ENCODE measurements at regions not wholly inside any gene's neighbourhood (a gene's known extent, or its start where the extent isn't known, plus 50 kb on each side); places are given as distances from the start of the nearest gene placed in this dataset.

DNA sequence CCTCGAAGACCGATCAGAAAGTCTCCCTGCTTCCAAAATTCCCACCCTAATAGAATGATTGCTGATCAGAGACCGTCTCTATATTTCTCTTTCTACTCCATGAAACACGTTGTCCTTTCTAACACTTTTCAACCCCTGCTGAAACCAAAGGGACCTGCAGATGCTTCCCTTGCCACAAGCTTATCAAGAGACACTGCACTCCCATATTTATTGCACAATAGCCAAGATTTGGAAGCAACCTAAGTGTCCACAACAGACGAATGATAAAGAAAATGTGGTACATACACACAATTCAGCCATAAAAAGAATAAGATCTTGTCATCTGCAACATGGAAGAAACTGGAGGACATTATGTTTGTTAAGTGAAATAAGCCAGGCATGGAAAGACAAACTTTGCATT is 125.1 kb downstream of the FOXD1 start:
- Mint-ChIP-seq H3K4me3 (no peak overlapping the region), H3K36me3 (ENCODE audit: low read depth) (no peaks in the 10 kb centered on the region), H3K4me1 (no peaks in the 10 kb centered on the region), H3K9me3 (no peaks in the 10 kb centered on the region), H3K27ac (no peak overlapping the region), H3K27me3 (peaks cover 14% of the 10 kb centered on the region)
- intact Hi-C loops (cut with micrococcal nuclease): no loop called here
- ChIA-PET CTCF (no interaction called here), POLR2A (no interaction called here)
- DNase-seq (no peak), ATAC-seq (ENCODE audit: low read depth) (no peak)
- TF ChIP-seq, protein P1, sequence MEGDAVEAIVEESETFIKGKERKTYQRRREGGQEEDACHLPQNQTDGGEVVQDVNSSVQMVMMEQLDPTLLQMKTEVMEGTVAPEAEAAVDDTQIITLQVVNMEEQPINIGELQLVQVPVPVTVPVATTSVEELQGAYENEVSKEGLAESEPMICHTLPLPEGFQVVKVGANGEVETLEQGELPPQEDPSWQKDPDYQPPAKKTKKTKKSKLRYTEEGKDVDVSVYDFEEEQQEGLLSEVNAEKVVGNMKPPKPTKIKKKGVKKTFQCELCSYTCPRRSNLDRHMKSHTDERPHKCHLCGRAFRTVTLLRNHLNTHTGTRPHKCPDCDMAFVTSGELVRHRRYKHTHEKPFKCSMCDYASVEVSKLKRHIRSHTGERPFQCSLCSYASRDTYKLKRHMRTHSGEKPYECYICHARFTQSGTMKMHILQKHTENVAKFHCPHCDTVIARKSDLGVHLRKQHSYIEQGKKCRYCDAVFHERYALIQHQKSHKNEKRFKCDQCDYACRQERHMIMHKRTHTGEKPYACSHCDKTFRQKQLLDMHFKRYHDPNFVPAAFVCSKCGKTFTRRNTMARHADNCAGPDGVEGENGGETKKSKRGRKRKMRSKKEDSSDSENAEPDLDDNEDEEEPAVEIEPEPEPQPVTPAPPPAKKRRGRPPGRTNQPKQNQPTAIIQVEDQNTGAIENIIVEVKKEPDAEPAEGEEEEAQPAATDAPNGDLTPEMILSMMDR (IDR thresholded peaks at IDR 0.05): no peak

DNA sequence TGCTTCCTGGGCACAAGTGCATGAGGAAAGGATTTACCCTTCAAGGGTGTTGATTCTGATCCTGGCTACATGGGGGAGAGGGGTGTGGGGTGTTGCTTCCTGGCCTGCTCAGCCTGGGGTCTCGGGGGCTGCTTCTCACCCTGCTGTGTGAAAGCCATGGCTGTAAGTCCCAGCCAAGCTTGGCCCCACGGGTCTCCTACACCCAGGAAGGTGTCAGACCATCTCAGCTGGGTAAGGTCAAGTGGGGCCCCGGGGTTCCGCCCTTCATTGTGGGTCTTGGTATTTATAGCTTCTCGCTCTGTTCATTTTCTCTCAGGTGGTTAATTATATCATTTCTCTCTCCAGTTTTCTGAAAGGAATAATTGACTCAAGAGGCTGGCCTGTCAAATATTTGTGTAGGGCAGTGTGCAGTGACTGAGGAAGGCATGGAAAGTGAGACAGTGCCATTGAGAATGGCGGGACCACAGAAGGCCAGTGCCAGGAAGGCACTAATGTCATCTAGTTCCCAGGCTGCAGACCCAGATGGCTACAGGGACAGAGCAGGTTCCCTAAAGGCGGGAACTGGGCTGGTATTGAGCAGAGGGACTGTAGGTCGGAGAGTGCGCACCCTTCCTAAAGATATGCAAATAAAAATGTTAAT is 126.0 kb downstream of the FOXD1 start:
- DNase-seq: no peak
- intact Hi-C loops (cut with micrococcal nuclease): no loop called here
- ChIA-PET POLR2A (no interaction called here), CTCF (no interaction called here)
- peaks cover 19% of the 10 kb centered on the region for H3K27me3 Mint-ChIP-seq
- no peaks in the 10 kb centered on the region for H3K4me1 Mint-ChIP-seq
- ATAC-seq (ENCODE audit: low read depth): no peak
- no peak overlapping the region for H3K4me3 Mint-ChIP-seq
- TF ChIP-seq, protein P1 (IDR thresholded peaks at IDR 0.05): no peak
- no peaks in the 10 kb centered on the region for H3K9me3 Mint-ChIP-seq
- H3K36me3 Mint-ChIP-seq (ENCODE audit: low read depth): no peaks in the 10 kb centered on the region
- H3K27ac Mint-ChIP-seq: no peak overlapping the region

DNA sequence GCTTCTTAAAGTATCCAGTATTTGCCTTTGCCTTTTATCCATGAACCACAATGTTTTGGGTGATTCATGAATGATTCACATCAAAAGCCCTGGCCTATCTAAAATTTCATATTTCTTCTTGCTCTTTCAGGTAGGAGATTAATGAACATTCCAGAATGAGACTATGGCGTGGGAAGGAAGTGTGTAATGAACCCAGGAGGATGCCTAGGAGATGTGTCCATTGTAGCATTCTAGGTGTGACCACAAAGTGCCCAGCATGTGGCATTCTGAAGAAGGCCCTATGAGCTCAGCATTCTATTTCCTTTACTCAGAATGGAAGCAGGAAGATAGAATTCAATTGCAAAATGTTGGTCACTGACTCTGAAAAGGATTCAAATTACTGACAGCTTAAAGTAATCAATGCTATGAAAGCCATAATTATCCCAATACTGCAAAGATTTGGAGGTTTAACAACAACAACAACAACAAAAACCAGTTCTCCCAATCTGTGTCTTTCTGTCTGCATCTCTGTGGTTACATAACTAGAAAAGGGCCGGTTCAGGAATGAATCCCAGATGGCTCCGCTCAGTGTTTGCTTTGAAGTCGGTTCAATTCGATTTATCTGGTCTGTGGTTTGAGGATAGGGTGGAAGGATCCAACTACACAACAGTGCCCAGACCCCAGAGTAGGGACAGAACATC is 126.7 kb downstream of the FOXD1 start:
- peaks cover 19% of the 10 kb centered on the region for H3K27me3 Mint-ChIP-seq
- POLR2A ChIA-PET: no interaction called here

DNA sequence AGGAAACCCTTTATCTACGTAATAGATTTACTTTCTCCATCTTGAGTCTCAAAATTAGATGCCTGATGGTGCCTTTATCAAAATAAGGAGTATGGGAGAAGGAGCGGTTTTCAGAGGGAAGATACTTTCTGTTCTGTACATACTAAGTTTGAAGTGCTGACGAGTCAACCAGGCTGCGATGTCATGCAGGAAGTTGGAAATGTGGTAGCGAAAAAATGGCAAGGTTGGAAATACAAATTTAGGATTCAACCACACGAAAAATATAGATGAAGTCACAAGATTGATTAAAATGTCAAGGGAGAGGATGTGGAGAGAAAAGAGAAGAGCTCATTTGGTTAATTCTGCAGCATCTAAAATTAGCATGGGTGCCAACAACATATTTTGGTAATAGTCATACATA is 129.5 kb downstream of the FOXD1 start:
- Mint-ChIP-seq H3K4me3 (no peak overlapping the region), H3K36me3 (ENCODE audit: low read depth) (no peaks in the 10 kb centered on the region), H3K27me3 (peaks cover 32% of the 10 kb centered on the region), H3K27ac (no peak overlapping the region), H3K9me3 (no peaks in the 10 kb centered on the region), H3K4me1 (no peaks in the 10 kb centered on the region)
- intact Hi-C loops (cut with micrococcal nuclease): no loop called here
- DNase-seq: no peak
- ATAC-seq (ENCODE audit: low read depth): no peak
- TF ChIP-seq, protein P1 (IDR thresholded peaks at IDR 0.05): no peak
- CTCF ChIA-PET: no interaction called here
- POLR2A ChIA-PET: no interaction called here

More for the DNA sequence above, 126.7 kb downstream of the FOXD1 start:
- intact Hi-C loops (cut with micrococcal nuclease): no loop called here
- TF ChIP-seq, protein P1 (IDR thresholded peaks at IDR 0.05): no peak
- Mint-ChIP-seq H3K9me3 (no peaks in the 10 kb centered on the region), H3K27ac (no peak overlapping the region), H3K4me1 (no peaks in the 10 kb centered on the region), H3K36me3 (ENCODE audit: low read depth) (no peaks in the 10 kb centered on the region), H3K4me3 (no peak overlapping the region)
- CTCF ChIA-PET: no interaction called here
- ATAC-seq (ENCODE audit: low read depth) (no peak), DNase-seq (no peak)

DNA sequence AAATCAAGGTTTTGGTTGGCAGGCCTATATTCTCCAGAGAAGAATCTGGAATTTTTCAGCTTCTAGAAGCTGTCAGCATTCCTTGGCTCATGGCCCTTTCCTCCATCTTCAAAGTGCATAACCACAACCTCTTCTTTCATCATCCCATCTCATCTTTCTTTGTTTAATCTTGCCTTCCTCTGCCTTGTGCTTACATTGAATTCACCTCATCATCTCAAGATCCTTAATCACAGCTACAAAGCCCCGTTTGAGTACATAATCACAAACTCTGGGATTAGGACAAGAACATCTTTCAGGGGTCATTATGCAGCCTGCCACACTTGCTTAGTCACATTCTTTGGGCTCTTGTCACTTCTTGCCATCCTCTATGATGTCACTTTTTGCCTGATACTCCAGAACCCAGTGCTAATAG is 130.3 kb downstream of the FOXD1 start:
- TF ChIP-seq, protein P1 (IDR thresholded peaks at IDR 0.05): no peak
- H3K27me3 Mint-ChIP-seq: peaks cover 40% of the 10 kb centered on the region
- H3K4me1 Mint-ChIP-seq: no peaks in the 10 kb centered on the region
- POLR2A ChIA-PET: no interaction called here
- intact Hi-C loops (cut with micrococcal nuclease): no loop called here
- ATAC-seq (ENCODE audit: low read depth): no peak
- no peak overlapping the region for H3K4me3 Mint-ChIP-seq
- H3K9me3 Mint-ChIP-seq: no peaks in the 10 kb centered on the region
- H3K36me3 Mint-ChIP-seq (ENCODE audit: low read depth): no peaks in the 10 kb centered on the region
- no peak for DNase-seq
- no peak overlapping the region for H3K27ac Mint-ChIP-seq
- CTCF ChIA-PET: no interaction called here

Data from activated B cell treated with CpG ODN at 0.5 μM for 24 hours (primary cell).